HEK293T (cell line): ENCODE measurements at regions not wholly inside any gene's neighbourhood (a gene's known extent, or its start where the extent isn't known, plus 50 kb on each side); places are given as distances from the start of the nearest gene placed in this dataset.

Source experiments
- SUZ12 ChIP-seq: fragments of 450-650 bp; IDR thresholded peaks from 2 replicates; pipeline ENCODE4 v1.6.1; 2016; ENCODE audit warnings: mild to moderate bottlenecking
- ZNF384 ChIP-seq: fragments of 450-650 bp; IDR thresholded peaks from 2 replicates; pipeline ENCODE4 v1.6.1; 2016

DNA sequence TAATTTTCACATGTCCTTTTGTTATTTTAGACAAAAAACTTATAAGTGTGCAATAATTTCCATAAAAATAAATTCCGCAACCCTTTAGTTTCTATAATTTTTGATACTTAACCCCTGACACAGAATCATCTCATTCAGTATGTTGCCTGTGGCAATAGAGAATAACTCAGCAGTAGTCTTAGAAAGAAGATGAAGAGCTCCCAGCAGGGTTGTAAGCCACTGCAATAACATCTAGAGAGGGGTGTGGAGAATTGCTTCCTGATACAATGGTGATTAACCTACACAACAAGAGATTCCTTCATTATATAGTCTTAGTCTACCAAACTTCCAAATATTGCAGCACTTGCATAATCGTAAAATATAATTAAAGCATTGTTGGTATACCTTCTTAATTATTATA, 118.9 kb downstream of the TMX3 start:
- TF ChIP-seq SUZ12 (no peak), ZNF384 (no peak)
